ENCODE measurements at regions not wholly inside any gene's neighbourhood (a gene's known extent, or its start where the extent isn't known, plus 50 kb on each side); places are given as distances from the start of the nearest gene placed in this dataset.

DNA sequence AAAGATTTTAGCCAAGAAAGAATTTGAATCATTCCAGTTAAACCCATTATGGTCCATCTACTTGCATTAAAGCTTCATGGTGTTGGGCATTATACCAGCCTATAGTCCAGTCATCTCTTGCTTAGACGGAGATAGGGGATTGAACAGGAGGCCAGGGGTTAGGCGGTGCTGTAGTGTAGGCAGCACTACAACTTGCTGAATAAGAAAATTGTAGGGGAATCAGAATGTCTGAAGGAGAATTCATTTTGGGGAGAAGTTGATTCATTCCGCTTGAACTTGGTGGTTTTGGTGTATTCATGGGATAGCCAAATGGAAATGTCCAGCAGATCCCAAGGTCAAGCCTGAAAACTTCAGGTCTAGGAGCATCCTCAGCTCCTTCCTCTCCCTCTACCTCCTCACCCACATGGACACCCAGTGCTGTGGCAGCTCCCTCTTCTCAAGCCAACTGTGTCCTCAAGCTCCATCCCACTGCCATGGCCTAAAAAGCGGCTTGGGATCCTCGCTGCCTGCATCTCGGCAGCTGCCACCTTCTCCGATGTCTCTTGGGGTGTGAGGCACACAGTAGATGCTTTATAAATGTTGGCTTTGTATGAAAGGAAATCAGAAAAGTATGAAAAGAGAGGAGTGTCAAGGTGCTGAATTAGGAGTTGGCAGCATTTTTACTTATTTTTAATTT lies 63.6 kb upstream of the MNX1 start:
- in situ Hi-C loops (cut with HindIII; ENCODE audit: low pct_unique_long_range_greater_than_20kb, low sequenced_read_pairs): no loop called here
- no peaks in the 10 kb centered on the region; the same call in 1 of the 2 replicates for H3K4me1 ChIP-seq (ENCODE audit: control insufficient read depth, insufficient read depth, low read length)
- no TSS peak for BruUV-seq (replicated peaks)
- H3K36me3 ChIP-seq (ENCODE audit: control insufficient read depth, insufficient read depth, low read length): no peaks in the 10 kb centered on the region
- no peaks in the 10 kb centered on the region for H3K9me3 ChIP-seq (ENCODE audit: control insufficient read depth, insufficient read depth, low read depth, low read length)
- H3K4me3 ChIP-seq (ENCODE audit: low read depth in 2 of 2, low read length in 2 of 2): no peak overlapping the region
- H3K27me3 ChIP-seq (ENCODE audit: control insufficient read depth, insufficient read depth, low read length): peaks cover 3% of the 10 kb centered on the region; the same call in 1 of the 2 replicates
- DNase-seq (ENCODE audit: low read depth, low spot score) (no peak), ATAC-seq (no peak)
- TF ChIP-seq TCF7L2 (IDR thresholded peaks at IDR 0.05; ENCODE audit: low read depth, low read length) (no peak), POLR2AphosphoS5 (IDR thresholded peaks at IDR 0.05; ENCODE audit: low read depth, low read length) (no peak), SIN3A (IDR thresholded peaks at IDR 0.05; ENCODE audit: borderline replicate concordance, insufficient read depth, low read depth, low read length) (no peak)
- TF ChIP-seq, protein P1, sequence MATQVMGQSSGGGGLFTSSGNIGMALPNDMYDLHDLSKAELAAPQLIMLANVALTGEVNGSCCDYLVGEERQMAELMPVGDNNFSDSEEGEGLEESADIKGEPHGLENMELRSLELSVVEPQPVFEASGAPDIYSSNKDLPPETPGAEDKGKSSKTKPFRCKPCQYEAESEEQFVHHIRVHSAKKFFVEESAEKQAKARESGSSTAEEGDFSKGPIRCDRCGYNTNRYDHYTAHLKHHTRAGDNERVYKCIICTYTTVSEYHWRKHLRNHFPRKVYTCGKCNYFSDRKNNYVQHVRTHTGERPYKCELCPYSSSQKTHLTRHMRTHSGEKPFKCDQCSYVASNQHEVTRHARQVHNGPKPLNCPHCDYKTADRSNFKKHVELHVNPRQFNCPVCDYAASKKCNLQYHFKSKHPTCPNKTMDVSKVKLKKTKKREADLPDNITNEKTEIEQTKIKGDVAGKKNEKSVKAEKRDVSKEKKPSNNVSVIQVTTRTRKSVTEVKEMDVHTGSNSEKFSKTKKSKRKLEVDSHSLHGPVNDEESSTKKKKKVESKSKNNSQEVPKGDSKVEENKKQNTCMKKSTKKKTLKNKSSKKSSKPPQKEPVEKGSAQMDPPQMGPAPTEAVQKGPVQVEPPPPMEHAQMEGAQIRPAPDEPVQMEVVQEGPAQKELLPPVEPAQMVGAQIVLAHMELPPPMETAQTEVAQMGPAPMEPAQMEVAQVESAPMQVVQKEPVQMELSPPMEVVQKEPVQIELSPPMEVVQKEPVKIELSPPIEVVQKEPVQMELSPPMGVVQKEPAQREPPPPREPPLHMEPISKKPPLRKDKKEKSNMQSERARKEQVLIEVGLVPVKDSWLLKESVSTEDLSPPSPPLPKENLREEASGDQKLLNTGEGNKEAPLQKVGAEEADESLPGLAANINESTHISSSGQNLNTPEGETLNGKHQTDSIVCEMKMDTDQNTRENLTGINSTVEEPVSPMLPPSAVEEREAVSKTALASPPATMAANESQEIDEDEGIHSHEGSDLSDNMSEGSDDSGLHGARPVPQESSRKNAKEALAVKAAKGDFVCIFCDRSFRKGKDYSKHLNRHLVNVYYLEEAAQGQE (IDR thresholded peaks at IDR 0.05; ENCODE audit: insufficient read depth in 1 of 2, low read depth in 2 of 2, low read length in 1 of 2): no peak
- TF ChIP-seq, protein P2, sequence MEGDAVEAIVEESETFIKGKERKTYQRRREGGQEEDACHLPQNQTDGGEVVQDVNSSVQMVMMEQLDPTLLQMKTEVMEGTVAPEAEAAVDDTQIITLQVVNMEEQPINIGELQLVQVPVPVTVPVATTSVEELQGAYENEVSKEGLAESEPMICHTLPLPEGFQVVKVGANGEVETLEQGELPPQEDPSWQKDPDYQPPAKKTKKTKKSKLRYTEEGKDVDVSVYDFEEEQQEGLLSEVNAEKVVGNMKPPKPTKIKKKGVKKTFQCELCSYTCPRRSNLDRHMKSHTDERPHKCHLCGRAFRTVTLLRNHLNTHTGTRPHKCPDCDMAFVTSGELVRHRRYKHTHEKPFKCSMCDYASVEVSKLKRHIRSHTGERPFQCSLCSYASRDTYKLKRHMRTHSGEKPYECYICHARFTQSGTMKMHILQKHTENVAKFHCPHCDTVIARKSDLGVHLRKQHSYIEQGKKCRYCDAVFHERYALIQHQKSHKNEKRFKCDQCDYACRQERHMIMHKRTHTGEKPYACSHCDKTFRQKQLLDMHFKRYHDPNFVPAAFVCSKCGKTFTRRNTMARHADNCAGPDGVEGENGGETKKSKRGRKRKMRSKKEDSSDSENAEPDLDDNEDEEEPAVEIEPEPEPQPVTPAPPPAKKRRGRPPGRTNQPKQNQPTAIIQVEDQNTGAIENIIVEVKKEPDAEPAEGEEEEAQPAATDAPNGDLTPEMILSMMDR (IDR thresholded peaks at IDR 0.05): no peak
- intact Hi-C loops (cut with micrococcal nuclease; ENCODE audit: unreplicated experiment): no loop called here
- H3K27ac ChIP-seq (ENCODE audit: low read length): no peak overlapping the region
- ChIA-PET CTCF (no interaction called here), POLR2A (no interaction called here)

DNA sequence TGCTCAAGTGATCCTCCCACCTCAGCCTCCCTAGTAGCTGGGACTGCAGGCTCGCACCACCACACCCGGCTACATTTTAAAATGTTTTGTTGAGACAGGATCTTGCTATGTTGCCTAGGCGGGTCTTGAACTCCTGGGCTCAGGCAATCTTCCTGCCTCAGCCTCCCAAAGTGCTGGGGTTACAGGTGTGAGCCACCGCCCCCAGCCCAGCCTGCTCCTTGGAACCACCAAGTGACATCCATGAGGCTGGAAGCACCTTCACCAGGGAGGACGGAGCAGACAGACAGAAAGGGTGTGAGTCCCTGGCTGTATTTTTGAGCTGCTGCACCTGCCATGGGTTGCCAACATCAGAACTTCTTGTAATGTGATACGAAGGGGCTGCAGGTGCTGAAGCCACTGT lies 62.3 kb upstream of the UBE3C start:
- H3K27ac ChIP-seq (ENCODE audit: low read length): no peak overlapping the region
- CTCF ChIA-PET: no interaction called here
- TF ChIP-seq, protein P1 (IDR thresholded peaks at IDR 0.05; ENCODE audit: insufficient read depth in 1 of 2, low read depth in 2 of 2, low read length in 1 of 2): no peak
- TF ChIP-seq POLR2AphosphoS5 (IDR thresholded peaks at IDR 0.05; ENCODE audit: low read depth, low read length): no peak
- no peak for TF ChIP-seq SIN3A (IDR thresholded peaks at IDR 0.05; ENCODE audit: borderline replicate concordance, insufficient read depth, low read depth, low read length)
- no peak for TF ChIP-seq TCF7L2 (IDR thresholded peaks at IDR 0.05; ENCODE audit: low read depth, low read length)
- TF ChIP-seq, protein P2 (IDR thresholded peaks at IDR 0.05): no peak
- ATAC-seq: no peak
- DNase-seq (ENCODE audit: low read depth, low spot score): no peak
- intact Hi-C loops (cut with micrococcal nuclease; ENCODE audit: unreplicated experiment) (no loop called here), in situ Hi-C loops (cut with HindIII; ENCODE audit: low pct_unique_long_range_greater_than_20kb, low sequenced_read_pairs) (no loop called here)
- no peaks in the 10 kb centered on the region; the same call in 1 of the 2 replicates for H3K27me3 ChIP-seq (ENCODE audit: control insufficient read depth, insufficient read depth, low read length)
- H3K4me3 ChIP-seq (ENCODE audit: low read depth in 2 of 2, low read length in 2 of 2): no peak overlapping the region
- no TSS peak for BruUV-seq (replicated peaks)
- H3K36me3 ChIP-seq (ENCODE audit: control insufficient read depth, insufficient read depth, low read length): no peaks in the 10 kb centered on the region
- POLR2A ChIA-PET: no interaction called here
- H3K4me1 ChIP-seq (ENCODE audit: control insufficient read depth, insufficient read depth, low read length): no peaks in the 10 kb centered on the region; the same call in 1 of the 2 replicates
- H3K9me3 ChIP-seq (ENCODE audit: control insufficient read depth, insufficient read depth, low read depth, low read length): no peaks in the 10 kb centered on the region
